Keratinocyte (primary cell): ENCODE measurements at regions not wholly inside any gene's neighbourhood (a gene's known extent, or its start where the extent isn't known, plus 50 kb on each side); places are given as distances from the start of the nearest gene placed in this dataset.

ENCODE experiments used
- DNase-seq: peaks from one replicate; pipeline ENCODE4 v3.0.0-alpha.2; 2011; ENCODE audit warnings: low read depth, missing footprints, low spot score
- FAIRE-seq: peaks from 2 replicates; lab custom pipeline; 2011; peaks lifted over from hg19 to GRCh38; lab: Jason Lieb, UNC
- H2AFZ ChIP-seq: 2 replicates; pipeline ENCODE4 v1.6.0; 2012; ENCODE audit warnings: low read length, control low read depth, inconsistent platforms; ENCODE audit not compliant: control insufficient read depth
- H3K27ac ChIP-seq: 2 replicates; pipeline ENCODE4 v1.5.1; 2011; ENCODE audit warnings: low read length; ENCODE audit not compliant: control insufficient read depth, insufficient read depth
- H3K27me3 ChIP-seq: 3 replicates; pipeline ENCODE4 v1.6.0; 2011; ENCODE audit warnings: low read length; ENCODE audit not compliant: control insufficient read depth, insufficient read depth; ENCODE audit errors: extremely low read depth
- H3K36me3 ChIP-seq, 2 experiments: 2 replicates in 1 of 2; 3 replicates in 1 of 2; pipeline ENCODE4 v1.5.1; 2011; ENCODE audit warnings: low read length in 2 of 2, mild to moderate bottlenecking in 1 of 2; ENCODE audit not compliant: control insufficient read depth in 2 of 2, insufficient read depth in 2 of 2; ENCODE audit errors: extremely low read depth in 1 of 2
- H3K4me1 ChIP-seq: 3 replicates; pipeline ENCODE4 v1.5.1; 2011; ENCODE audit warnings: low read length; ENCODE audit not compliant: control insufficient read depth, insufficient read depth; ENCODE audit errors: extremely low read depth
- H3K4me2 ChIP-seq: 3 replicates; pipeline ENCODE4 v1.6.0; 2011; ENCODE audit warnings: low read depth, low read length; ENCODE audit not compliant: control insufficient read depth, insufficient read depth; ENCODE audit errors: extremely low read depth
- H3K4me3 ChIP-seq, 3 experiments: fragments of 200-600 bp in 1 of 3; sonication (generic) in 1 of 3; 2 replicates in 2 of 3; 3 replicates in 1 of 3; pipeline ENCODE4 v1.5.1; 2011 to 2016; ENCODE audit warnings: low read length in 3 of 3, mild to moderate bottlenecking in 3 of 3, control low read depth in 2 of 3, inconsistent platforms in 1 of 3, low read depth in 1 of 3, mixed read lengths in 1 of 3, mixed run types in 1 of 3, moderate library complexity in 1 of 3; ENCODE audit not compliant: control insufficient read depth in 2 of 3, insufficient read depth in 2 of 3; ENCODE audit errors: extremely low read depth in 1 of 3
- H3K79me2 ChIP-seq: 2 replicates; pipeline ENCODE4 v1.6.0; 2012; ENCODE audit warnings: low read length; ENCODE audit not compliant: control insufficient read depth, insufficient read depth
- H3K9ac ChIP-seq: 3 replicates; pipeline ENCODE4 v1.6.0; 2011; ENCODE audit warnings: low read length; ENCODE audit not compliant: control insufficient read depth, insufficient read depth; ENCODE audit errors: extremely low read depth
- H3K9me1 ChIP-seq: 3 replicates; pipeline ENCODE4 v1.6.0; 2011; ENCODE audit warnings: low read length; ENCODE audit not compliant: control insufficient read depth, insufficient read depth; ENCODE audit errors: extremely low read depth
- H3K9me3 ChIP-seq: 2 replicates; pipeline ENCODE4 v1.5.1; 2012; ENCODE audit warnings: low read depth, low read length; ENCODE audit not compliant: control insufficient read depth
- H4K20me1 ChIP-seq: 3 replicates; pipeline ENCODE4 v1.6.0; 2011; ENCODE audit warnings: low read length; ENCODE audit not compliant: control insufficient read depth, insufficient read depth; ENCODE audit errors: extremely low read depth
- CTCF ChIP-seq, 3 experiments: IDR thresholded peaks in 1 of 3; conservative IDR thresholded peaks in 1 of 3; optimal IDR thresholded peaks in 1 of 3; 2 replicates in 2 of 3; 3 replicates in 1 of 3; pipeline versions ENCODE3 to v1.5.1; 2011; ENCODE audit warnings: low read length in 3 of 3, mild to moderate bottlenecking in 3 of 3, moderate library complexity in 2 of 3, control low read depth in 1 of 3, inconsistent platforms in 1 of 3; ENCODE audit not compliant: insufficient read depth in 2 of 3; ENCODE audit errors: extremely low read depth in 1 of 3
- EZH2 ChIP-seq: IDR thresholded peaks from one replicate; pipeline ENCODE4 v1.6.1; 2012; ENCODE audit warnings: inconsistent platforms, mild to moderate bottlenecking, low read length, moderate library complexity
- dilution Hi-C: fragments of 300-500 bp; cut with MboI; formaldehyde crosslinking; loops from one replicate; pipeline ENCODE4 v1.7.0; 2020; ENCODE audit warnings: low sequenced_read_pairs; ENCODE audit not compliant: extremely low pct_ligation_motif_present

DNA sequence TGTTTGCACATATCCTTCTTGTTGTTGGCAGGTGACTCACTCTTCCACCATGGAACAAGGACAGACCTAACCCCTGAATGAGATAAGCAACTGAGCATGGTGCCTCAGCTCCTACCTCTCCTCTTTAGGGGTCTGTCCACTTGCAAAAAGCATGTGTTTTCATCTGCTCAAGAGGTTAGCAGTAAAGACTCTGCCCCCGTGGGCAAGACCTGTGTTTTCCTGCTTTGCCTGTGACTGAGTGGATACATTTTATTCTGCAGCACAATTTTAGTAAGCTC is 111.0 kb upstream of the LIFR start:
- dilution Hi-C loops: no loop called here
- H4K20me1 ChIP-seq: no peaks in the 10 kb centered on the region
- H3K9me3 ChIP-seq: no peaks in the 10 kb centered on the region
- no peak overlapping the region for H3K4me2 ChIP-seq
- H3K36me3 ChIP-seq: no peaks in the 10 kb centered on the region
- no peak overlapping the region for H2AFZ ChIP-seq
- no peaks in the 10 kb centered on the region for H3K9me1 ChIP-seq
- FAIRE-seq (no peak), DNase-seq (no peak)
- H3K9ac ChIP-seq: no peak overlapping the region
- H3K4me1 ChIP-seq: no peaks in the 10 kb centered on the region
- TF ChIP-seq EZH2 (no peak), CTCF (optimal IDR thresholded peaks at IDR 0.05 in 1 of 3, IDR thresholded peaks at IDR 0.05 in 1 of 3, conservative IDR thresholded peaks at IDR 0.05 in 1 of 3; ENCODE audit: extremely low read depth in 1 of 3, insufficient read depth in 2 of 3, low read length in 3 of 3) (no peak)
- H3K27me3 ChIP-seq: no peaks in the 10 kb centered on the region
- H3K79me2 ChIP-seq: no peaks in the 10 kb centered on the region
- H3K4me3 ChIP-seq: no peak overlapping the region
- no peak overlapping the region for H3K27ac ChIP-seq

GRCh38 chr5:38669361-38669880 is 113.0 kb upstream of the LIFR start:
- Histone ChIP-seq H3K4me2 (no peak overlapping the region), H3K9me3 (no peaks in the 10 kb centered on the region), H3K79me2 (no peaks in the 10 kb centered on the region), H2AFZ (no peak overlapping the region), H4K20me1 (peaks cover 3% of the 10 kb centered on the region), H3K27ac (no peak overlapping the region), H3K4me3 (no peak overlapping the region), H3K27me3 (no peaks in the 10 kb centered on the region), H3K4me1 (no peaks in the 10 kb centered on the region), H3K36me3 (no peaks in the 10 kb centered on the region), H3K9ac (no peak overlapping the region), H3K9me1 (no peaks in the 10 kb centered on the region)
- FAIRE-seq: no peak
- TF ChIP-seq CTCF (optimal IDR thresholded peaks at IDR 0.05 in 1 of 3, IDR thresholded peaks at IDR 0.05 in 1 of 3, conservative IDR thresholded peaks at IDR 0.05 in 1 of 3; ENCODE audit: extremely low read depth in 1 of 3, insufficient read depth in 2 of 3, low read length in 3 of 3): no peak
- TF ChIP-seq EZH2: no peak
- dilution Hi-C loops: no loop called here
- DNase-seq: no peak
